ENCODE measurements at regions not wholly inside any gene's neighbourhood (a gene's known extent, or its start where the extent isn't known, plus 50 kb on each side); places are given as distances from the start of the nearest gene placed in this dataset.

GRCh38 chr6:155830531-155830930 lies 374.9 kb upstream of the NOX3 start:
- no peak for TF ChIP-seq CTCF (IDR thresholded peaks at IDR 0.05; ENCODE audit: unreplicated experiment in 3 of 3)
- no peaks in the 10 kb centered on the region for H3K36me3 Mint-ChIP-seq (ENCODE audit: low read depth)
- H3K4me3 Mint-ChIP-seq, result no peak overlapping the region
- no peaks in the 10 kb centered on the region for H3K4me1 Mint-ChIP-seq
- no peak overlapping the region for H3K27ac Mint-ChIP-seq
- no peaks in the 10 kb centered on the region for H3K27me3 Mint-ChIP-seq (ENCODE audit: low read depth)
- no peaks in the 10 kb centered on the region for H3K9me3 Mint-ChIP-seq

GRCh38 chr6:155829646-155830045 lies 374.0 kb upstream of the NOX3 start:
- H3K9me3 Mint-ChIP-seq, result no peaks in the 10 kb centered on the region
- H3K27ac Mint-ChIP-seq, result no peak overlapping the region
- H3K4me1 Mint-ChIP-seq, result no peaks in the 10 kb centered on the region
- no peak for TF ChIP-seq CTCF (IDR thresholded peaks at IDR 0.05; ENCODE audit: unreplicated experiment in 3 of 3)
- no peaks in the 10 kb centered on the region for H3K36me3 Mint-ChIP-seq (ENCODE audit: low read depth)
- no peaks in the 10 kb centered on the region for H3K27me3 Mint-ChIP-seq (ENCODE audit: low read depth)
- H3K4me3 Mint-ChIP-seq, result no peak overlapping the region

GRCh38 chr6:155828989-155829388 lies 373.4 kb upstream of the NOX3 start:
- Mint-ChIP-seq H3K9me3 (no peaks in the 10 kb centered on the region), H3K4me1 (no peaks in the 10 kb centered on the region), H3K36me3 (ENCODE audit: low read depth) (no peaks in the 10 kb centered on the region), H3K27ac (no peak overlapping the region), H3K4me3 (no peak overlapping the region), H3K27me3 (ENCODE audit: low read depth) (no peaks in the 10 kb centered on the region)
- no peak for TF ChIP-seq CTCF (IDR thresholded peaks at IDR 0.05; ENCODE audit: unreplicated experiment in 3 of 3)

GRCh38 chr6:155818698-155819097 lies 363.1 kb upstream of the NOX3 start:
- Mint-ChIP-seq H3K36me3 (ENCODE audit: low read depth) (no peaks in the 10 kb centered on the region), H3K9me3 (no peaks in the 10 kb centered on the region), H3K4me1 (no peaks in the 10 kb centered on the region), H3K27me3 (ENCODE audit: low read depth) (no peaks in the 10 kb centered on the region), H3K27ac (no peak overlapping the region), H3K4me3 (no peak overlapping the region)
- TF ChIP-seq CTCF (IDR thresholded peaks at IDR 0.05; ENCODE audit: unreplicated experiment in 3 of 3), result no peak

GRCh38 chr6:155813548-155813947 lies 357.9 kb upstream of the NOX3 start:
- Mint-ChIP-seq H3K9me3 (no peaks in the 10 kb centered on the region), H3K27ac (no peak overlapping the region), H3K4me1 (no peaks in the 10 kb centered on the region), H3K27me3 (ENCODE audit: low read depth) (no peaks in the 10 kb centered on the region), H3K36me3 (ENCODE audit: low read depth) (no peaks in the 10 kb centered on the region), H3K4me3 (no peak overlapping the region)
- no peak for TF ChIP-seq CTCF (IDR thresholded peaks at IDR 0.05; ENCODE audit: unreplicated experiment in 3 of 3)

GRCh38 chr6:155807243-155807642 lies 351.6 kb upstream of the NOX3 start:
- Mint-ChIP-seq H3K4me1 (no peaks in the 10 kb centered on the region), H3K4me3 (no peak overlapping the region), H3K27ac (no peak overlapping the region), H3K9me3 (no peaks in the 10 kb centered on the region), H3K27me3 (ENCODE audit: low read depth) (no peaks in the 10 kb centered on the region), H3K36me3 (ENCODE audit: low read depth) (no peaks in the 10 kb centered on the region)
- TF ChIP-seq CTCF (IDR thresholded peaks at IDR 0.05; ENCODE audit: unreplicated experiment in 3 of 3), result no peak
